ENCODE measurements at regions not wholly inside any gene's neighbourhood (a gene's known extent, or its start where the extent isn't known, plus 50 kb on each side); places are given as distances from the start of the nearest gene placed in this dataset.

DNA sequence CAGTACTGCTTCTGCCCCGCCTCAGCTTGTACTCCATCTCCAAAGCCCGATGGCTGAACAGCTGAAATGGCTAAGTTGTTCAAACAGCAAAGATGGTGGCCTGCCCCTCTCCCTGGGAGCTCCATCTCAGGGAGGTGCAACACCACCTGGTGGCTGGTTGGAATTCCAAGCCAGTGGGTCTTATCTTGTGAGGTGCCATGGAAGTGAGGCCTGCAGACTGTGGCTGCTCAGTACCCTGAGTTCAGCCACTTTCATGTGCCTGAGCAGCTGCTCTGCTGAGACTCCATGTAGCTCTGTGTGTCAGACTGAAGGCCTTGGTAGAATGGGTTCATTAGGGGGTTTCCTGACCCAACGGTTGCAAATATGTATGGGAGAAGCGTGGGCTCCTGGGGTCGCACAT, 67.3 kb upstream of the SPRY2 start:
- CTCF ChIA-PET, result interaction anchor here (0.6 kb wide), 1 partner anchor 19 kb away, joined by 3 read pairs; no protein-coding TSS in a partner anchor
- Histone ChIP-seq H3K9me3 (ENCODE audit: control insufficient read depth, insufficient read depth, low read depth, low read length) (no peaks in the 10 kb centered on the region), H3K4me3 (ENCODE audit: low read depth, low read length) (no peak overlapping the region), H3K4me1 (ENCODE audit: control insufficient read depth, insufficient read depth, low read length) (no peaks in the 10 kb centered on the region), H3K27ac (ENCODE audit: extremely low read depth, low read depth, low read length) (no peak overlapping the region), H3K36me3 (ENCODE audit: control insufficient read depth in 2 of 2, insufficient read depth in 1 of 2, low read length in 2 of 2) (no peaks in the 10 kb centered on the region)
- POLR2A ChIA-PET, result no interaction called here
- TF ChIP-seq WT1 (tag by site-specific recombination; IDR thresholded peaks at IDR 0.05) (no peak), KLF9 (tag by site-specific recombination; IDR thresholded peaks at IDR 0.05; ENCODE audit: low read depth) (no peak), ZNF426 (tag by site-specific recombination; IDR thresholded peaks at IDR 0.05) (no peak), ZSCAN16 (tag by site-specific recombination; IDR thresholded peaks at IDR 0.05) (no peak), ZNF112 (tag by site-specific recombination; IDR thresholded peaks at IDR 0.05) (no peak)
- TF ChIP-seq, protein P1, sequence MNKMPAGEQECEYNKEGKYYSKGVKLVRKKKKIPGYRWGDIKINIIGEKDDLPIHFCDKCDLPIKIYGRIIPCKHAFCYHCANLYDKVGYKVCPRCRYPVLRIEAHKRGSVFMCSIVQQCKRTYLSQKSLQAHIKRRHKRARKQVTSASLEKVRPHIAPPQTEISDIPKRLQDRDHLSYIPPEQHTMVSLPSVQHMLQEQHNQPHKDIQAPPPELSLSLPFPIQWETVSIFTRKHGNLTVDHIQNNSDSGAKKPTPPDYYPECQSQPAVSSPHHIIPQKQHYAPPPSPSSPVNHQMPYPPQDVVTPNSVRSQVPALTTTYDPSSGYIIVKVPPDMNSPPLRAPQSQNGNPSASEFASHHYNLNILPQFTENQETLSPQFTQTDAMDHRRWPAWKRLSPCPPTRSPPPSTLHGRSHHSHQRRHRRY (tag by site-specific recombination; IDR thresholded peaks at IDR 0.05), result no peak
- TF ChIP-seq, protein P2, sequence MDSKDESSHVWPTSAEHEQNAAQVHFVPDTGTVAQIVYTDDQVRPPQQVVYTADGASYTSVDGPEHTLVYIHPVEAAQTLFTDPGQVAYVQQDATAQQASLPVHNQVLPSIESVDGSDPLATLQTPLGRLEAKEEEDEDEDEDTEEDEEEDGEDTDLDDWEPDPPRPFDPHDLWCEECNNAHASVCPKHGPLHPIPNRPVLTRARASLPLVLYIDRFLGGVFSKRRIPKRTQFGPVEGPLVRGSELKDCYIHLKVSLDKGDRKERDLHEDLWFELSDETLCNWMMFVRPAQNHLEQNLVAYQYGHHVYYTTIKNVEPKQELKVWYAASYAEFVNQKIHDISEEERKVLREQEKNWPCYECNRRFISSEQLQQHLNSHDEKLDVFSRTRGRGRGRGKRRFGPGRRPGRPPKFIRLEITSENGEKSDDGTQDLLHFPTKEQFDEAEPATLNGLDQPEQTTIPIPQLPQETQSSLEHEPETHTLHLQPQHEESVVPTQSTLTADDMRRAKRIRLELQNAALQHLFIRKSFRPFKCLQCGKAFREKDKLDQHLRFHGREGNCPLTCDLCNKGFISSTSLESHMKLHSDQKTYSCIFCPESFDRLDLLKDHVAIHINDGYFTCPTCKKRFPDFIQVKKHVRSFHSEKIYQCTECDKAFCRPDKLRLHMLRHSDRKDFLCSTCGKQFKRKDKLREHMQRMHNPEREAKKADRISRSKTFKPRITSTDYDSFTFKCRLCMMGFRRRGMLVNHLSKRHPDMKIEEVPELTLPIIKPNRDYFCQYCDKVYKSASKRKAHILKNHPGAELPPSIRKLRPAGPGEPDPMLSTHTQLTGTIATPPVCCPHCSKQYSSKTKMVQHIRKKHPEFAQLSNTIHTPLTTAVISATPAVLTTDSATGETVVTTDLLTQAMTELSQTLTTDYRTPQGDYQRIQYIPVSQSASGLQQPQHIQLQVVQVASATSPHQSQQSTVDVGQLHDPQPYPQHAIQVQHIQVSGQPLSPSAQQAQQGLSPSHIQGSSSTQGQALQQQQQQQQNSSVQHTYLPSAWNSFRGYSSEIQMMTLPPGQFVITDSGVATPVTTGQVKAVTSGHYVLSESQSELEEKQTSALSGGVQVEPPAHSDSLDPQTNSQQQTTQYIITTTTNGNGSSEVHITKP (tag by site-specific recombination; IDR thresholded peaks at IDR 0.05), result no peak

DNA sequence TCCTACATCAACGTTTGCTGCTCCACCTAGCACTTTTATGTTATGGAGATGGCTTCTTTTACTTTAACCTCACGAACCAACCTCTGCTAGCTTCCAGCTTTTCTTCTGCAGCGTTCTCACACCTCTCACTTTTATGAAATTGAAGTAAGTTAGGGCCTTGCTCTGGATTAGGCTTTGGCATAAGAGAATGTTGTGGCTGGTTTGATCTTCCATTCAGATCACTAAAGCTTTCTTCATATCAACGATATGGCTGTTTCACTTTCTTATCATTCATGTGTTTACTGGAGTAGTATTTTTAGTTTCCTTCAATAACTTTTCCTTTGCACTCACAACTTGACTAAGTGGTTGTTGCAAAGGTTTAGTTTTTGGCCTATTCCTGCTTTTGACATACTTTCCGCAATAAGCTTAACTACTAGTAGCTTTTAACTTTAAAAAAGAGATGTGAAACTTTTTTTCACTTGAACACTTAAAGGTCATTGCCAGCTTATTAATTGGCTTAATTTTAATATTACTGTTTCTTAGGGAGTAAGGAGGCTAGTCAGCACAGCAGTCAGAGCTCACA, 60.0 kb upstream of the SPRY2 start:
- Histone ChIP-seq H3K36me3 (ENCODE audit: control insufficient read depth in 2 of 2, insufficient read depth in 1 of 2, low read length in 2 of 2) (no peaks in the 10 kb centered on the region), H3K9me3 (ENCODE audit: control insufficient read depth, insufficient read depth, low read depth, low read length) (no peaks in the 10 kb centered on the region), H3K4me3 (ENCODE audit: low read depth, low read length) (no peak overlapping the region), H3K4me1 (ENCODE audit: control insufficient read depth, insufficient read depth, low read length) (no peaks in the 10 kb centered on the region), H3K27ac (ENCODE audit: extremely low read depth, low read depth, low read length) (no peak overlapping the region)
- ChIA-PET CTCF (interaction anchor here (0.5 to 0.6 kb wide), 2 partner anchors 176 to 249 kb away, joined by 3 read pairs; no protein-coding TSS in a partner anchor), POLR2A (no interaction called here)
- TF ChIP-seq OSR2 (tag by site-specific recombination; IDR thresholded peaks at IDR 0.05) (no peak), ZNF426 (tag by site-specific recombination; IDR thresholded peaks at IDR 0.05) (no peak), ZNF501 (tag by site-specific recombination; IDR thresholded peaks at IDR 0.05) (no peak), SETDB1 (IDR thresholded peaks at IDR 0.05; ENCODE audit: insufficient read length, low read length) (no peak), ZNF311 (tag by site-specific recombination; IDR thresholded peaks at IDR 0.05; ENCODE audit: borderline replicate concordance) (no peak), MEIS1 (CRISPR knock-in tag; IDR thresholded peaks at IDR 0.05; ENCODE audit: borderline replicate concordance) (no peak), ZNF544 (tag by site-specific recombination; IDR thresholded peaks at IDR 0.05) (no peak)
- TF ChIP-seq, protein P3, sequence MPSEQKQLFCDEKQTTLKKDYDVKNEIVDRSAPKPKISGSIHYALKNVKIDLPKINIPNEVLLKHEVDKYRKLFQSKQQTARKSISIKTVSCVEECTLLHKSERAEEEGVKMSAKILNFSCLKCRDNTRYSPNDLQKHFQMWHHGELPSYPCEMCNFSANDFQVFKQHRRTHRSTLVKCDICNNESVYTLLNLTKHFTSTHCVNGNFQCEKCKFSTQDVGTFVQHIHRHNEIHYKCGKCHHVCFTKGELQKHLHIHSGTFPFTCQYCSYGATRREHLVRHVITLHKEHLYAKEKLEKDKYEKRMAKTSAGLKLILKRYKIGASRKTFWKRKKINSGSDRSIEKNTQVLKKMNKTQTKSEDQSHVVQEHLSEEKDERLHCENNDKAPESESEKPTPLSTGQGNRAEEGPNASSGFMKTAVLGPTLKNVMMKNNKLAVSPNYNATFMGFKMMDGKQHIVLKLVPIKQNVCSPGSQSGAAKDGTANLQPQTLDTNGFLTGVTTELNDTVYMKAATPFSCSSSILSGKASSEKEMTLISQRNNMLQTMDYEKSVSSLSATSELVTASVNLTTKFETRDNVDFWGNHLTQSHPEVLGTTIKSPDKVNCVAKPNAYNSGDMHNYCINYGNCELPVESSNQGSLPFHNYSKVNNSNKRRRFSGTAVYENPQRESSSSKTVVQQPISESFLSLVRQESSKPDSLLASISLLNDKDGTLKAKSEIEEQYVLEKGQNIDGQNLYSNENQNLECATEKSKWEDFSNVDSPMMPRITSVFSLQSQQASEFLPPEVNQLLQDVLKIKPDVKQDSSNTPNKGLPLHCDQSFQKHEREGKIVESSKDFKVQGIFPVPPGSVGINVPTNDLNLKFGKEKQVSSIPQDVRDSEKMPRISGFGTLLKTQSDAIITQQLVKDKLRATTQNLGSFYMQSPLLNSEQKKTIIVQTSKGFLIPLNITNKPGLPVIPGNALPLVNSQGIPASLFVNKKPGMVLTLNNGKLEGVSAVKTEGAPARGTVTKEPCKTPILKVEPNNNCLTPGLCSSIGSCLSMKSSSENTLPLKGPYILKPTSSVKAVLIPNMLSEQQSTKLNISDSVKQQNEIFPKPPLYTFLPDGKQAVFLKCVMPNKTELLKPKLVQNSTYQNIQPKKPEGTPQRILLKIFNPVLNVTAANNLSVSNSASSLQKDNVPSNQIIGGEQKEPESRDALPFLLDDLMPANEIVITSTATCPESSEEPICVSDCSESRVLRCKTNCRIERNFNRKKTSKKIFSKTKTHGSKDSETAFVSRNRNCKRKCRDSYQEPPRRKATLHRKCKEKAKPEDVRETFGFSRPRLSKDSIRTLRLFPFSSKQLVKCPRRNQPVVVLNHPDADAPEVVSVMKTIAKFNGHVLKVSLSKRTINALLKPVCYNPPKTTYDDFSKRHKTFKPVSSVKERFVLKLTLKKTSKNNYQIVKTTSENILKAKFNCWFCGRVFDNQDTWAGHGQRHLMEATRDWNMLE (tag by site-specific recombination; conservative IDR thresholded peaks at IDR 0.05; ENCODE audit: low read depth), result no peak
